Mesothelial cell of epicardium (in vitro differentiated cells): ENCODE measurements at regions not wholly inside any gene's neighbourhood (a gene's known extent, or its start where the extent isn't known, plus 50 kb on each side); places are given as distances from the start of the nearest gene placed in this dataset.
A peak's percentile ranks its signal among the peaks of the same experiment; 100 is the strongest.
"Not testable (repeated sequence)": the region's sequence is repeated elsewhere in the genome, so short reads cannot be mapped to it uniquely, and the experiment has no call there.

Experiments
- DNase-seq, 2 experiments: peaks; one replicate each; pipeline ENCODE4 v3.0.0; 2021; ENCODE audit warnings: low spot score in 2 of 2; ENCODE audit not compliant: unreplicated experiment in 2 of 2
- H3K27ac Mint-ChIP-seq: 2 replicates; pipeline ENCODE4 v1.8.0; 2021; ENCODE audit warnings: mixed read lengths
- H3K27me3 Mint-ChIP-seq: 2 replicates; pipeline ENCODE4 v1.8.0; 2021; ENCODE audit warnings: low read depth, mixed read lengths
- H3K36me3 Mint-ChIP-seq: 2 replicates; pipeline ENCODE4 v1.8.0; 2021; ENCODE audit warnings: mixed read lengths
- H3K4me1 Mint-ChIP-seq: 2 replicates; pipeline ENCODE4 v1.8.0; 2021; ENCODE audit warnings: mixed read lengths
- H3K4me3 Mint-ChIP-seq: 2 replicates; pipeline ENCODE4 v1.8.0; 2021; ENCODE audit warnings: mild to moderate bottlenecking, moderate library complexity, mixed read lengths
- H3K9me3 Mint-ChIP-seq: 2 replicates; pipeline ENCODE4 v1.8.0; 2021; ENCODE audit warnings: mixed read lengths
- TF ChIP-seq, protein P1 (sequence below): fragments of 200-600 bp; sonication (generic); IDR thresholded peaks from one replicate; pipeline ENCODE4 v1.5.0; 2021; ENCODE audit warnings: antibody characterized with exemption; ENCODE audit not compliant: unreplicated experiment

DNA sequence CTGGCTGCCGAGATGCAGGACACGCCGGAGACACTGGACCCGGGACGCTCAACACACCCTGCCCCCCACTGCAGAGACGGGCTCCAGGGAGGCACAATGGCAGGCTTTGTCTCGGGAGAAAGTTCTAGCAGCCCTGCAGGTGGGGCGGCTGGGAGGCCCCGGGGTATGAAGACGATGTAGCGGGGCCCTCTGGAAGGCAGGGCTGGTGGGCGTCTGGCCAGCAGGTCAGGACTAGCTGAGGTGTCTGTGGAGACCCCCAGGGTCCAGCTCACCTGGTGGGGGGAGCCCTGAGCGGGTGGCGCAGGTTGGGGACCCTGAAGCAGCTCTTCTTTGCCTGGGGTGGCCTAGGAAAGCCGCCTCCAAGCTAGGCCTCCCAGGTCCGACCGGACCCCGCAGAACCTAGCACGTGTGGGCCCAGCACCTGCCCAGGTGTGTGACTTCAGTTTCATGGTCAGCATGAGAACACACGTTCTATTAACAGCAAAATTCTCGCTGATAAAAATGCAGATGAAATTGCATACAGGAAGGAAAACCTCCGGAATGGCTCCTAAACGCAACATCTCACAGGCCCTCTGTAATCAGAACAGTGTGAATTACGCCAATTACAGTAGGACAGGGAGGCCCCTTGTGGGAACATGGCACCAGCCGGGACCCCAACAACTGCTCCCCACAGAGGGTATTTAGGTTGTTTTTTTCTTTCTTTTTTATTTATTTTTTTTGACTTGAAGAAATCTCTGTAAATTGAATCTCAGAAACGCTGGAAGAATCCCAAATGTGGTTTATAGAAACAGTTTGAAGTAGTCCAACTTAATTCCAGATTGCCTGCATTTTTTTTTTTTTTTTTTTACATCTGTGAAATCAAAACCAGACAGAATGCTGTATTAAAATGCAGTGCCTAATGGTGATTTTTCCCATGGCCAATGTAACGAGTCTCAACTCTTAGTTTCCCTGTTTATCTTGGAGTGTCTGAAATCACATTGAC, 195.6 kb upstream of the ZNF469 start:
- not testable (repeated sequence) for H3K27ac Mint-ChIP-seq, H3K9me3 Mint-ChIP-seq, H3K4me1 Mint-ChIP-seq

DNA sequence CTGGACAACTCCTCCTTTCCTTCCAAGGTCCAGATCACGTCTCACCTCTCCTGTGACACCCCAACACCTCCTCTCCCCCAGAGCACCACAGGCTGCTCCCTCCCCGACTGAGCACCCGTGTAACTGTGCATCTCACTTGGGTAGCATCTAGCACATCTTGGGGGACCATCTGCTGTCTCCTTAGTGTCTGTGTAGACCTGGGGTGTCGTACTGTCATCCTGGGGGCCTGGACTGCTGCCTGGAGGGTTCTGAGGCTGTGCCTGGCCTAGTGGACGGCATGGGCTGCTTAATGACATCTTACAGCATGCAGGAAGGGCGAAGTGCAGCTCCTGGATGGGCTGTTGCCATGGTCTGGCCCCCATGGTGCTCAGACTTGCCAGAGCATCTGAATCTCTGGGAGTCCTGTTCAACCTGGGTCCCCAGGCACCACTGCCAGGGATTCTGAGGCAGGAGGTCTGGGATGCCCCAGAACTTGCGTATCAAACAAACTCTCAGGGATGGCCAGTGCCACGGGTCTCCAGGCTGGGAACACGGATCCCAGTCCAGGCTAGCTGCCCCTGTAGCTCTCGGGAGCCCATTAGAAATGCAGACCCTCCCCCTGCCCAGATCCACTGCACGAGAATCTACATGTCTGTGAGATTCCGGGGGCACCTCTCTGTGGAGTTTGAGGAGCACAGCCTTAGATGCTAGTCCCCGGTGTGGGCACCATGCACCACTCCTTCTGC, 194.4 kb upstream of the ZNF469 start:
- not testable (repeated sequence) for H3K4me3 Mint-ChIP-seq, H3K9me3 Mint-ChIP-seq, H3K27ac Mint-ChIP-seq, H3K4me1 Mint-ChIP-seq, H3K36me3 Mint-ChIP-seq, H3K27me3 Mint-ChIP-seq
- peak in 1 of 2 experiments; percentile 33 for DNase-seq

More for the DNA sequence above, 195.6 kb upstream of the ZNF469 start:
- peak in 1 of 2 experiments; percentile 13 for DNase-seq
- not testable (repeated sequence) for H3K27me3 Mint-ChIP-seq, H3K36me3 Mint-ChIP-seq, H3K4me3 Mint-ChIP-seq

DNA sequence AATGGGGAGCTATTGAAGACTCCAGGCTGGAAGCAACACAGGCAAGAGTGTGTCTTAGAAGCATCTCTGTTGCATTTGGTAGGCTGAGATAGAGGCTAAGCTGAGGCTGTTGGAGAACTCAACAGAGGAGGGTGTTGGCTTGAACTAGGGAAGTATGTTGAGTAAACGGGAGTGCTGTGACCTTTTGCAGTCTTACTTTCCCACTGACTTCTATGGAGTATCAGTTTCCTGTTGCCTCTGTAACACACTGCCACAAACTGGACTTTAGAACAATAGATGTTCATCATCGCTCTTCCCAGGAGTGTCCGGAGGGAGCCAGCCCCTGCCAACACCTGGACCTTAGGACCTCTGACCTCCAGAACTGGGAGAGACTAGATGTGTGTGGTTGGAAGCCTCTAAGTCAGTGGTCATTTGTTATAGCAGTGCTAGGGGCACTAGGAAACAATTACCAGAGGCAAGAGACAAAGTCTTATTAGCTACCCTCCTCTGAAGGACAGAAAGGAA, 192.1 kb upstream of the ZNF469 start:
- H3K27ac Mint-ChIP-seq, result not testable (repeated sequence)

DNA sequence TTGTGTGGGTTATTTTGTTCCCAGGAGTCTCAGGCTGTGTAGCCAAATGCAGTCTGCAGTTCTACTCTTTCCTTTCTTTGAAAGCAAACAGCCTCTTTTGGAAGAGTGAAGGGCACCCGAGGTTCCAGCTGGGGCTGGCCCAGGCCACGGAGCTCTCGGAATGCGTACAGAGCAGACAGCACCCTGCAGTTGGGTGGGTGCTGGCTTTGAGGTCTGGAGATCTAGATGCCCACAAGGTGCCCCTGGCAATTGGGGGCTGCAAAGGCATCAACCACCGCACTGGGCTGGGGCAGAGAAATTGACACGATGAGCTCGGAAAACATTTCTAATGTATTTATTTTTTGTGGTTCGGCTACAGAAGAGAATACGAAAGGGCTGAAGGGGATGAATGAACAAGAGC, 191.6 kb upstream of the ZNF469 start:
- H3K27me3 Mint-ChIP-seq, H3K9me3 Mint-ChIP-seq, H3K4me3 Mint-ChIP-seq, H3K36me3 Mint-ChIP-seq, H3K27ac Mint-ChIP-seq: not testable (repeated sequence)
- H3K4me1 Mint-ChIP-seq, result peaks cover 18% of the 10 kb centered on the region
- DNase-seq, result peak in 1 of 2 experiments; percentile 22

More for the DNA sequence above, 192.1 kb upstream of the ZNF469 start:
- H3K36me3 Mint-ChIP-seq, H3K9me3 Mint-ChIP-seq, H3K4me3 Mint-ChIP-seq, H3K27me3 Mint-ChIP-seq: not testable (repeated sequence)
- H3K4me1 Mint-ChIP-seq, result peaks cover 17% of the 10 kb centered on the region
- peak in 1 of 2 experiments; percentile 3 for DNase-seq

DNA sequence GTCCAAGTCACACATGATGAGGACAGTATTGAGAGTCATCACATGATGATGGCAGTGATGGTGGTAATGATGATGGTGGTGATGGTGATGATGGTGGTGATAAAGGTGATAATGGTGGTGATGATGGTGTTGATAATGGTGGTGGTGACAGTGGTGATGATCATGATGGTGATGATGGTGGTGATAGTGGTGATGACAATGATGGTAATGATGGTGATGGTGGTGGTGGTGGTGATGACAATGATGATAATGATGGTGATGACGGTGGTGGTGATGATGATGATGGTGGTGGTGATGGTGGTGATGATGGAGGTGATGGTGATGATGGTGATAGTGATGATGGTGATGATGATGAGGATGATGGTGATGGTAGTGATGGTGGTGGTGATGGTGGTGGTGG, 190.2 kb upstream of the ZNF469 start:
- no peak overlapping the region for H3K27ac Mint-ChIP-seq
- no peaks in the 10 kb centered on the region for H3K27me3 Mint-ChIP-seq
- no peak for DNase-seq
- TF ChIP-seq, protein P1, sequence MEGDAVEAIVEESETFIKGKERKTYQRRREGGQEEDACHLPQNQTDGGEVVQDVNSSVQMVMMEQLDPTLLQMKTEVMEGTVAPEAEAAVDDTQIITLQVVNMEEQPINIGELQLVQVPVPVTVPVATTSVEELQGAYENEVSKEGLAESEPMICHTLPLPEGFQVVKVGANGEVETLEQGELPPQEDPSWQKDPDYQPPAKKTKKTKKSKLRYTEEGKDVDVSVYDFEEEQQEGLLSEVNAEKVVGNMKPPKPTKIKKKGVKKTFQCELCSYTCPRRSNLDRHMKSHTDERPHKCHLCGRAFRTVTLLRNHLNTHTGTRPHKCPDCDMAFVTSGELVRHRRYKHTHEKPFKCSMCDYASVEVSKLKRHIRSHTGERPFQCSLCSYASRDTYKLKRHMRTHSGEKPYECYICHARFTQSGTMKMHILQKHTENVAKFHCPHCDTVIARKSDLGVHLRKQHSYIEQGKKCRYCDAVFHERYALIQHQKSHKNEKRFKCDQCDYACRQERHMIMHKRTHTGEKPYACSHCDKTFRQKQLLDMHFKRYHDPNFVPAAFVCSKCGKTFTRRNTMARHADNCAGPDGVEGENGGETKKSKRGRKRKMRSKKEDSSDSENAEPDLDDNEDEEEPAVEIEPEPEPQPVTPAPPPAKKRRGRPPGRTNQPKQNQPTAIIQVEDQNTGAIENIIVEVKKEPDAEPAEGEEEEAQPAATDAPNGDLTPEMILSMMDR, result no peak
- no peak overlapping the region for H3K4me3 Mint-ChIP-seq
- H3K4me1 Mint-ChIP-seq, result peaks cover 18% of the 10 kb centered on the region
- H3K9me3 Mint-ChIP-seq, result peaks cover 8% of the 10 kb centered on the region
- H3K36me3 Mint-ChIP-seq, result no peaks in the 10 kb centered on the region

DNA sequence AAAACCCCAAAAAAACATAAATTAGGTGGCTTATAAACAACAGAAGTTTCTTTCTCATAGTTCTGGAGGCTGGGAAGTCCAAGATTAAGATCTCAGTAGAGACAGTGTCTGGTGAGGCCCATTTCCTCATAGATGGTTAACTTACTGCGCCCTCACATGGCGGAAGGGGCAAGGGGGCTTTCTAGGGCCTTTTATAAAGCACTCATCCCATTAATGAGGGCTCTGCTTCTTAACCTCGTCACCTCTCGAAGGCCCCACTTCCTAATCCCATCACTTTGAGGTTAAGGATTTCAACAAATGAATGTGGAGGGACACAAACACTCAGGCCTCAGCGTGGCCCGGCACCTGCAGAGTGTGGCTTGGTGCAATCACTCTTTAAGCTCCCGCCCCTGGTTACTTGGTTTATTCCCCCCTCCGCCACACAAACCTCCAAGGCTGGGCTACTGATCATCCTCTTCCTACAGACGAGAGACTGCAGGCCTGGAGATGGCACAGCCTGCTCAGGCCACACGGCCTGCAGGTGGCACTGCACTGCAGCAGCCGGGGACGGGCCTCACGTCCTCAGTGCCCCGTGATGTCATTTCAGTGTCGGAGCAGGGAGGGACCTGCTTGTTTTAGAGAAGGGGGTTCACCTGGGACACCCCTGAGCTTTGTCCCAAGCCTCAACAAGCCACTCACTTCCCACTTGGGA, 188.9 kb upstream of the ZNF469 start:
- not testable (repeated sequence) for H3K27me3 Mint-ChIP-seq, H3K27ac Mint-ChIP-seq, H3K36me3 Mint-ChIP-seq, H3K4me3 Mint-ChIP-seq, H3K9me3 Mint-ChIP-seq
- peaks cover 18% of the 10 kb centered on the region for H3K4me1 Mint-ChIP-seq
- DNase-seq, result peak in 1 of 2 experiments; percentile 65
- TF ChIP-seq, protein P1, result peak; percentile 55

DNA sequence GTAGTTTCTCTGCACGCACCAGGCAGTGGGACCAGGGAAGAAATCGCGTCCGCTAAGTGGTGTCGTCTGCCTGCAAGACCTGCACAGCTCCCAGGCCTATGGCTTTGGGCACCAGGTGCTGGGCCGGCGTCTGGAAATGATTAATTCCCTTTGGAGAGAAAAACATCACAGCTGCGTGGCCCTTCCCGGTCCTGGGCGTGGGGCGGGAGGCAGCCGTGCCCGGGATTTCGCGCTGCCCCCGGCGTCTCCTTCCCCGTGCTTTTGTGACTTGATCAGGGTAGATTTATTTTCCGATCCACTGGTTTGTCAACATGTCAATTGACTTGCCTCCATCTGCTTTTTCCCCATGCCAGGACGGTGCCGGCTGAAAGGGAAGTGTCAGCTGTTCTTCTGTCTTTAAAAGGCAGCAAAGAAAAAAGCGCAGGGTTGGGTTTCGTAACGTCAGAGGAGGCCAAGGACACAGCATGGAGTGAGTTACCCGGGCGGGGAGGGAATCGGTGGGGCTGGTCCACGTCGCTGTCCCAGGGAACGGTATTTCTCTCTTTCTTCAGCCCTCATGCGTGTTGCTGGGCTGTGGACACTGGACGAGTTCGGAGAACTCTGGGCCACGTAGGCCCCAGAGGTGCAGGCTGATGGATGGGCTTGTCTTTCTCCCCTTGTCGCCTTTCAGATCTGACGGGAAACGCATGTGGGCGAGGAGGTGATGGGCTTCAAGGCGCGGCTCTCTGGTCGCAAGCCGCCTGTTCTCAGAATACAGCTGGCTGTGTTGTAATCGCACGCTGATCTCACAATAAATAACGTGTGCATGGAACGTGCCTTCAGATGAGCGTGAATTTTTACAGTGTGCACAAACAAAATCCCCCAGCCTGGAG, 188.1 kb upstream of the ZNF469 start:
- H3K27me3 Mint-ChIP-seq, result no peaks in the 10 kb centered on the region
- peaks cover 5% of the 10 kb centered on the region for H3K9me3 Mint-ChIP-seq
- no peaks in the 10 kb centered on the region for H3K36me3 Mint-ChIP-seq
- peaks cover 18% of the 10 kb centered on the region for H3K4me1 Mint-ChIP-seq
- TF ChIP-seq, protein P1, result no peak
- H3K27ac Mint-ChIP-seq, result peak overlapping the region; percentile 54
- no peak overlapping the region for H3K4me3 Mint-ChIP-seq
- DNase-seq, result no peak
